ENCODE measurements at regions not wholly inside any gene's neighbourhood (a gene's known extent, or its start where the extent isn't known, plus 50 kb on each side); places are given as distances from the start of the nearest gene placed in this dataset.
A peak's percentile ranks its signal among the peaks of the same experiment; 100 is the strongest.

- H3K4me2 ChIP-seq (ENCODE audit: low read length) = no peak overlapping the region
- H3K9me2 ChIP-seq (ENCODE audit: insufficient read depth, low read length) = no peaks in the 10 kb centered on the region
- H3K27ac ChIP-seq (ENCODE audit: low read depth, low read length, poor library complexity, severe bottlenecking) = no peak overlapping the region
- peak; percentile 38 for DNase-seq (ENCODE audit: low spot score)
- H4K20me1 ChIP-seq (ENCODE audit: insufficient read depth, low read length) = no peaks in the 10 kb centered on the region
- CTCF ChIA-PET (ENCODE audit: unreplicated experiment) = no interaction called here
- H3K36me3 ChIP-seq (ENCODE audit: insufficient read depth, low read length) = no peaks in the 10 kb centered on the region
- TF ChIP-seq EZH2phosphoT487 (IDR thresholded peaks at IDR 0.05; ENCODE audit: borderline replicate concordance, low read depth, low read length) = no peak
- TF ChIP-seq CTCF (conservative IDR thresholded peaks at IDR 0.05; ENCODE audit: low read length) = peak; percentile 96
- H3K4me3 ChIP-seq (ENCODE audit: low read depth, low read length, poor library complexity, severe bottlenecking) = no peak overlapping the region
- H3K9me3 ChIP-seq (ENCODE audit: low read length) = no peaks in the 10 kb centered on the region
- H3K4me1 ChIP-seq (ENCODE audit: insufficient read depth, low read length, poor library complexity, severe bottlenecking) = no peaks in the 10 kb centered on the region
- BruUV-seq (replicated peaks) = no TSS peak
- no peak overlapping the region for H2AFZ ChIP-seq (ENCODE audit: low read length)
- no peaks in the 10 kb centered on the region for H3K79me2 ChIP-seq (ENCODE audit: insufficient read depth, low read depth, low read length)
- POLR2A ChIA-PET = no interaction called here
- intact Hi-C loops (cut with micrococcal nuclease; ENCODE audit: unreplicated experiment) = no loop called here
Measured at GRCh38 chr9:113807173-113808061, 68.7 kb upstream of the ZNF618 start.

- BruUV-seq (replicated peaks) = no TSS peak
- POLR2A ChIA-PET = interaction anchor here (0.6 kb wide), 1 partner anchor 42 kb away, joined by 3 read pairs; no protein-coding TSS in a partner anchor
- TF ChIP-seq CTCF (conservative IDR thresholded peaks at IDR 0.05; ENCODE audit: low read length) (no peak), EZH2phosphoT487 (IDR thresholded peaks at IDR 0.05; ENCODE audit: borderline replicate concordance, low read depth, low read length) (no peak)
Measured at GRCh38 chr9:113808391-113809358, 67.4 kb upstream of the ZNF618 start.

More at GRCh38 chr9:113808391-113809358, 67.4 kb upstream of the ZNF618 start:
- no peak overlapping the region for H3K4me3 ChIP-seq (ENCODE audit: low read depth, low read length, poor library complexity, severe bottlenecking)
- H3K4me1 ChIP-seq (ENCODE audit: insufficient read depth, low read length, poor library complexity, severe bottlenecking) = no peaks in the 10 kb centered on the region
- H2AFZ ChIP-seq (ENCODE audit: low read length) = no peak overlapping the region
- no peaks in the 10 kb centered on the region for H3K9me2 ChIP-seq (ENCODE audit: insufficient read depth, low read length)
- H3K9me3 ChIP-seq (ENCODE audit: low read length) = no peaks in the 10 kb centered on the region
- intact Hi-C loops (cut with micrococcal nuclease; ENCODE audit: unreplicated experiment) = no loop called here
- no peak overlapping the region for H3K27ac ChIP-seq (ENCODE audit: low read depth, low read length, poor library complexity, severe bottlenecking)
- no peaks in the 10 kb centered on the region for H3K36me3 ChIP-seq (ENCODE audit: insufficient read depth, low read length)
- H3K79me2 ChIP-seq (ENCODE audit: insufficient read depth, low read depth, low read length) = no peaks in the 10 kb centered on the region
- H4K20me1 ChIP-seq (ENCODE audit: insufficient read depth, low read length) = no peaks in the 10 kb centered on the region
- no peak overlapping the region for H3K4me2 ChIP-seq (ENCODE audit: low read length)
- DNase-seq (ENCODE audit: low spot score) = no peak
- CTCF ChIA-PET (ENCODE audit: unreplicated experiment) = no interaction called here
